GM21390 (cell line): ENCODE measurements at regions not wholly inside any gene's neighbourhood (a gene's known extent, or its start where the extent isn't known, plus 50 kb on each side); places are given as distances from the start of the nearest gene placed in this dataset.

Experiments used
- ATAC-seq: cut with Tn5 transposase; IDR thresholded peaks from one replicate; pipeline ENCODE4 v1.9.1; 2021; ENCODE audit not compliant: unreplicated experiment

DNA sequence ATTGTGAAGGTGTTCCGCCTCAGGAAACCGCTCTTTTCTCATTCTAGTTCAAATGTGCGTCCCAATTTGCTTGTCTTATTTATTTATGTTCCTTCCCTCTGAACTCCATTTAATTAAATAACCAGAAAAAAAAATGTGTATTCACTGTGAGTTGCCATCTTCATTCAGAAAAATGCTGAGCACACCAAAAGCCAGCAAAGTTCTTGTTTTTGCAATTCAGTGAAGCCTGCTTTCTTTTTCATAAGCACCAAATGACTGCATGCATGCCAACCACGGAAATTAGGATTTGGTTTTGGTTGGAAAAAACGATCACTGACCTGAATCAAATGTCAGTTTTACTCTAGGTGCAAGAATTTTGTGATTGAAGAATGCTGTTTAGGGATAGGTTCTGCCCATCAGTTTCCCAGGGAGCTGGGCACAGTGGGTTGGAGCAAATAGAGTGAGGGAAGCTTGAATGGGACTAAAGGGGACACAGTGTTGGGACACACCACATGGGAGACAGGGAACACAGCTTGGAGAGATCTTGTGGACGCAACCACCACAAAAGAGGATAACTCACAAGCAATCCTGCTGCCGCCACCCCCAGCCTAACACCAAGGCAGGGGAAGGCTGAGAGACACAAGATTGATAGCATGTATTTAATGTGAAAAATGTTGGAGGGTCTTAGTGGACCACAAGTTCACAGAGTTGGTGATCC, 183.4 kb upstream of the GALNT2 start:
- ATAC-seq, result no peak

- no peak for ATAC-seq
These were observed 182.3 kb upstream of the GALNT2 start for GRCh38 chr1:229884765-229885164.

GRCh38 chr1:229885568-229886495, 181.2 kb upstream of the GALNT2 start:
- ATAC-seq, result no peak

DNA sequence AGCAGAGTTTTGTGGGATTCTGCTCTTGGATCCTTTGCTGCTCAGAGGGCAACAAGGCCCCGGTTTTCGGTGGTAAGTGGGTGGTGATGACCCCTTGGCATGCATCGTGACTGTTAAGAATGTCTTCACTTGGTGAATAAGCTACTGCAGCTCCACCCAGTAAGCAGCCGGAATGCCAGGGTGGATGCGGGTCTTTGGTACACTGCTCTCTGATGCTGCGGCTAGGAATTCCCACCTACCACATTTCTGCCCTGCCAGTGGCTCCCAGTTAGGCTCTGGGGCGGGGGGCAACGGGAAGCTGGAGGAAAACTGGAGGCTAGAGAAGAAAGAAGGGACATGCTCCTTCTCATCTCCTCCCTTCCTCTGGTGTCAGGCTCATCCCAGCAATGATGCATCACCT, 180.4 kb upstream of the GALNT2 start:
- ATAC-seq, result no peak

- no peak for ATAC-seq
These were observed 179.8 kb upstream of the GALNT2 start for GRCh38 chr1:229887043-229887822.

GRCh38 chr1:229888157-229888556, 178.9 kb upstream of the GALNT2 start:
- ATAC-seq, result no peak

DNA sequence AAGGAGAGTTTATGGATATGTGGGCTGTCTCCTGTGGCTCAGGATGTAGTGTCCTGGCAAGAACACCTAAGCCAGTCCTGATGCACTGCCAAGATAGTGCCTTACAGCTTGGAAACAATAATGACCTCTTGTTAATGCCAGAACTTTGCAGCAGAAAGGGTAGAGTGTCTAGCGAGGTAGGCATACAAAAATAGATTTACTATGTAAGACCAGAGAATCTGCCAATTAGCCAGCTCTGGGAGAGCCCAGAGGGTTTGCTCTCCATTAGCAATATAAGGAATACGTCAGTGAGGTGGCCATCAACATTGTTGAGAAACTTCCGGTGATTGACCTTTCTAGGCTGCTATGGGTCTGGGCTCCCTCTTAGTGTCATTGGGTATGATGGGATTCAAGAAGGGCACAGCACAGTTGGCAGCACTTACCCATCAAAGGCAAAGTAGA, 178.5 kb upstream of the GALNT2 start:
- ATAC-seq, result no peak

GRCh38 chr1:229889031-229889517, 178.0 kb upstream of the GALNT2 start:
- ATAC-seq, result no peak

- no peak for ATAC-seq
These were observed 175.8 kb upstream of the GALNT2 start for GRCh38 chr1:229891227-229891626.

DNA sequence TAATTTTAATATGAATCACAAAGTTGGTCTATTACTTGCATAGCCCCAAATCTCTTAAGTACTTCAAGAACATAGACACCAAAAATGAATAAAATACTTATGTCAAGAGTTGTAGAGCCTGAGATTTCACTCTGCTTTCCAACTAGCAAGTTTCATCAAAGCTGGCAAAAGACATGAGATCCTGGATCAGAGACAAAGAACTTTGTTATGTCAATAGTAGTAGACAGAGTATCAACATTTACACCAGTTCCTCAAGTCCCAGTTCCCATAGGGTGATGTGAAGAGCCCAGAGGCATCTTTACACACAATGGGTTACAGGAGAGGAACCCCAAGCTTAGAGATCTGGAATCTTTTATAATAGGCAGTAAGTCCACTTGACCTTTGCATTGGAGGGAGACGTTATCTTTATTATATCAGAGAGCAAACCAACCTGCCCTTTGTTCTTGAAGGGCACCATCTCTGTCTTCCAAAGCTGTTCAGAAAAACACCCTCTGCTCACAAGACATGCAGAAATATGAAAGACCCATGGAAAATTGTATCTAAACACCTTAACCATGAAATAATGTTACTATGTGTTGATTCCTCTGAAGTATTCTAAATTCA, 174.4 kb upstream of the GALNT2 start:
- ATAC-seq, result no peak

DNA sequence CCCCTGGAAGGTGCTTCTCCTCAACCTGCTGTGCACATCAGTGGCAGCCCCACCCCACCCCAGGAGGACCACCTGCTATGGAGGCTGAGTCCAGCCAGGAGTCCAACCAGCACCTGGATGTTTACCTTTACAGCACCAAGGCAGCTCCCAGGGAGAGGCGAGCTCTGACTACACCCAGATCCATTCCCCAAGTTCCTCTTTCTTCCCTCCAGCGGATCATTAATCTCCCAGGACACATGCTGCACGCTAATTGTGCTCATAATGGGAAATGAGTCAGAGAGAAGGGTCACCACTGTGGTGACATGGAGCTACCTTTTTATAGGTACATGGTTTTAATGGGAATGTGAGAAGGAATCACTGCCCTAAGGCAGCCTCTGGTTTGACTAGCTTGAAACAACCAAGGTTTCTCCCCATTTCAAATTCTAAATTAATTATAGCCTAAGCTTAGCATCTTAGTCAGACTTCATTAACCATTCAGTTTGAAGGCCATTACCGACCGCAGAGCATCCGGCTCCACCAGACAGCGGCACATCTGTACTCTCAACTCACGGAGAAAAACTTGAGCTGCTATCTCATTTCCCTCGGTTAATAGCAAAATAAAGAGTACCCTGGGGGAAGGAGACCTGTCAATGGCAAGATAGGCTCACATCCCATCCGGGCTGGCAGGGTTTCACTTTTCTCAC, 173.1 kb upstream of the GALNT2 start:
- no peak for ATAC-seq

- ATAC-seq, result no peak
These were observed 172.5 kb upstream of the GALNT2 start for GRCh38 chr1:229894532-229894931.

- no peak for ATAC-seq
These were observed 171.4 kb upstream of the GALNT2 start for GRCh38 chr1:229895605-229896004.

GRCh38 chr1:229896306-229896705, 170.7 kb upstream of the GALNT2 start:
- ATAC-seq, result no peak

DNA sequence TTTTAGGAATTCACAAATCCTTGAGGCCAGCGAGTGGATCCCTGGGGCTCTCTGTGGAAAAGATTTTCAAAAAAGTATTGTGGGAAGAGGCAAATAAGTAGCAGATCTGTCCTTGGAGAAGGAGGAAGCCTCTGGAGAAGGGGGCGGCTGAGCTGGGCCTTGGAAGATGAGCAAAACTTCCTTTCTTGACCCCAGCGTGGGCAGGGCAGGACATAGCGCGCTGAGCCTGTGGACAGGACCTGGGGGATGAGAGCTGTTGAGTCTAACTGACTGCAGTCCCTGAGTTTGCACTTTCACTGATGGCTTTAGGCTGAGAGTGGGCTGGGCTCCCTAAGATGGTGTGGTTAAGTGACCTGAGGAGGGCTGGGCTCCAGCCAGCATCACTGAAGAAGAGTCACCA, 170.2 kb upstream of the GALNT2 start:
- no peak for ATAC-seq

- no peak for ATAC-seq
These were observed 169.5 kb upstream of the GALNT2 start for GRCh38 chr1:229897501-229897900.

- no peak for ATAC-seq
These were observed 166.8 kb upstream of the GALNT2 start for GRCh38 chr1:229900220-229900619.

DNA sequence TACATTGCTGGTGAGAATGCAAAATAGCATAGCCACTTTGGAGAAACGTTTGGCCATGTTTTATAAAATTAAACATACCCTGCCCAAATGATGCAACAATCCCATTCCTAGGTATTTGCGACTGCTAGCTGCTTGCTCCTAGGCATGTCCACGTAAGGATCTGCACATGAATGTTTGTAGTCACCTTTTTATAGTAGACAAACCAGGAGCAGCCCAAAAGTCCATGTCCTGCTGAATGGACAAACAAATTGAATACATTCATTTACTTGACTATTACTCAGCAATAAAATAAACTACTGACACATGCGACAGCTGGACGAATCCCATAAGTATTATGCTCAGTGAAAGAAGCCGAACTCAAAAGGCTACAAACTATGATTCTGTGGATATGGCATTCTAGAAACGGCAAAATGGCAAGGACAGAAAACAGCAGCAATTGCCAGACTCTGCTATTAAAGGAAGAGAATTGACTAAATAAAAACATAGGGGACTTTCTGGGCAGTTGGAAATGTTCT, 161.9 kb upstream of the GALNT2 start:
- ATAC-seq, result no peak

DNA sequence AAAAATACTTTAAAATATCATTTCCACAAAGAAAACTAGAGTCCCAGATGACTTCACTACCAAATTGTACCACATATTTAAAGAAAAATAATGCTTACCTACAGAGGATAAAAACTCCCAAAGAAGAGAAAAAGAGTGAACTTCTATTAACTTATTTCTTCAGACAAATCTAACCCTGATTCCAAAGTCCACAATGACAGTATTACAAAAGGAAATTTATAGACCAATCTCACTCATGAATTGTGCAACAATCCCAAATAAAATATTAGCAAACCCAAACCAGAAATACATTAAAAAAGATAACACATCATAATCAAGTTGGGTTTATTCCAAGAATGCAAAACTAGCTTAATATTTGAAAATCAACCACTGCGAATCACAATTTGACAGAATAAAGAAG, 161.4 kb upstream of the GALNT2 start:
- no peak for ATAC-seq
